Mammary epithelial cell (primary cell): ENCODE measurements at regions not wholly inside any gene's neighbourhood (a gene's known extent, or its start where the extent isn't known, plus 50 kb on each side); places are given as distances from the start of the nearest gene placed in this dataset.

Source experiments
- EZH2 ChIP-seq: IDR thresholded peaks from 2 replicates; pipeline ENCODE4 v1.6.1; 2012; ENCODE audit warnings: low read length, inconsistent platforms, borderline replicate concordance
- TF ChIP-seq, protein P1 (sequence below), 2 donors: IDR thresholded peaks in 1 of 2; conservative IDR thresholded peaks in 1 of 2; 2 replicates each; pipeline ENCODE4 v1.5.1; 2011 to 2012; ENCODE audit warnings: inconsistent platforms in 2 of 2, low read length in 2 of 2, mild to moderate bottlenecking in 2 of 2, control low read depth in 1 of 2, low read depth in 1 of 2; ENCODE audit not compliant: insufficient read depth in 1 of 2; ENCODE audit errors: extremely low read depth in 1 of 2

DNA sequence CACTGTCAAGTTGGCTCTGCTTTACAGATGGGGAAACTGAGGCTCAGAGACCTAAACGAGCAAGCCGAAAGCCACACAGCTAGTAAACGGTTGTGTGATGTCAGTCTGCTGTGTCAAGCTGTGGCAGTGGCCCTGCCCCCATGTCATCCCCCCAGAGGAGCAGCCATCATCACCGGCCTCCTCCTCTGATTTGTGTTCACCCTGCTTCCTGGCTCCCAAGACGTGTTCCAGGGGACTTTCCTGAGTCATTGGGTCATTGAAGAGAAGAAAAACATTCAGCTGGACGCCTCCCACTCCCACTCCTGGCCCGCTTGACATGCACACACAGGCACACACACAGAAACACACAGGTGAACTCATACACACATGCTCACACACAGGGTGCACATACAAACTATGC, 54.0 kb upstream of the CIBAR2 start:
- TF ChIP-seq, protein P1, sequence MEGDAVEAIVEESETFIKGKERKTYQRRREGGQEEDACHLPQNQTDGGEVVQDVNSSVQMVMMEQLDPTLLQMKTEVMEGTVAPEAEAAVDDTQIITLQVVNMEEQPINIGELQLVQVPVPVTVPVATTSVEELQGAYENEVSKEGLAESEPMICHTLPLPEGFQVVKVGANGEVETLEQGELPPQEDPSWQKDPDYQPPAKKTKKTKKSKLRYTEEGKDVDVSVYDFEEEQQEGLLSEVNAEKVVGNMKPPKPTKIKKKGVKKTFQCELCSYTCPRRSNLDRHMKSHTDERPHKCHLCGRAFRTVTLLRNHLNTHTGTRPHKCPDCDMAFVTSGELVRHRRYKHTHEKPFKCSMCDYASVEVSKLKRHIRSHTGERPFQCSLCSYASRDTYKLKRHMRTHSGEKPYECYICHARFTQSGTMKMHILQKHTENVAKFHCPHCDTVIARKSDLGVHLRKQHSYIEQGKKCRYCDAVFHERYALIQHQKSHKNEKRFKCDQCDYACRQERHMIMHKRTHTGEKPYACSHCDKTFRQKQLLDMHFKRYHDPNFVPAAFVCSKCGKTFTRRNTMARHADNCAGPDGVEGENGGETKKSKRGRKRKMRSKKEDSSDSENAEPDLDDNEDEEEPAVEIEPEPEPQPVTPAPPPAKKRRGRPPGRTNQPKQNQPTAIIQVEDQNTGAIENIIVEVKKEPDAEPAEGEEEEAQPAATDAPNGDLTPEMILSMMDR (conservative IDR thresholded peaks at IDR 0.05 in 1 of 2, IDR thresholded peaks at IDR 0.05 in 1 of 2; ENCODE audit: extremely low read depth in 1 of 2, insufficient read depth in 1 of 2, low read depth in 1 of 2, low read length in 2 of 2), result no peak
- no peak for TF ChIP-seq EZH2
